Gastrocnemius medialis (tissue), 4 donors: ENCODE measurements at regions not wholly inside any gene's neighbourhood (a gene's known extent, or its start where the extent isn't known, plus 50 kb on each side); places are given as distances from the start of the nearest gene placed in this dataset.

Experiments used
- ATAC-seq, 2 donors: fragments of 150-250 bp; one replicate each; pipeline ENCODE4 v1.9.1; 2016
- DNase-seq, 2 donors: peaks; one replicate each; pipeline ENCODE4 v3.0.0-alpha.2; 2019
- H3K27ac ChIP-seq, 4 donors: fragments of 200-600 bp; sonication (generic); 1 replicate in 1 of 4; 2 replicates in 3 of 4; pipeline ENCODE4 v1.5.1; 2016 to 2018; ENCODE audit warnings: mild to moderate bottlenecking in 2 of 4, moderate library complexity in 1 of 4
- H3K27me3 ChIP-seq, 3 donors: fragments of 200-600 bp; sonication (generic) in 2 of 3; 1 replicate in 1 of 3; 2 replicates in 2 of 3; pipeline versions ENCODE4 v1.5.1 to v1.6.0; 2016 to 2019; ENCODE audit warnings: mild to moderate bottlenecking in 1 of 3, moderate library complexity in 1 of 3
- H3K36me3 ChIP-seq, 2 donors: fragments of 200-600 bp; sonication (generic) in 1 of 2; one replicate each; pipeline ENCODE4 v1.5.1; 2017 to 2018
- H3K4me1 ChIP-seq, 2 donors: fragments of 200-600 bp; sonication (generic) in 1 of 2; one replicate each; pipeline ENCODE4 v1.5.1; 2016 to 2017; ENCODE audit warnings: mild to moderate bottlenecking in 2 of 2
- H3K4me3 ChIP-seq, 4 donors: fragments of 200-600 bp; sonication (generic) in 3 of 4; 1 replicate in 1 of 4; 2 replicates in 3 of 4; pipeline ENCODE4 v1.5.1; 2016 to 2019; ENCODE audit warnings: mild to moderate bottlenecking in 2 of 4
- H3K9me3 ChIP-seq, 3 donors: fragments of 200-600 bp; sonication (generic) in 2 of 3; 1 replicate in 1 of 3; 2 replicates in 2 of 3; pipeline ENCODE4 v1.5.1; 2016 to 2019
- POLR2A ChIP-seq, 2 donors: fragments of 450-650 bp; IDR thresholded peaks; one replicate each; pipeline ENCODE4 v1.6.1; 2017; ENCODE audit warnings: antibody characterized with exemption in 2 of 2, mild to moderate bottlenecking in 2 of 2, moderate library complexity in 2 of 2
- in situ Hi-C, 4 donors: fragments of 200-750 bp; cut with MboI; loops; one replicate each; pipeline versions ENCODE4 v1.15.0 to v1.8.0; 2017; ENCODE audit warnings: low sequenced_read_pairs in 4 of 4
- intact Hi-C: fragments of 100-400 bp; cut with DNase I; formaldehyde crosslinking; loops from one replicate; pipeline ENCODE4 v1.15.1; 2023; ENCODE audit warnings: low total_unique reads
- TF ChIP-seq, protein P1 (sequence below), 5 experiments: fragments of 450-650 bp in 3 of 5; fragments of 200-600 bp in 2 of 5; sonication (generic) in 2 of 5; IDR thresholded peaks in 4 of 5; conservative IDR thresholded peaks in 1 of 5; 1 replicate in 4 of 5; 2 replicates in 1 of 5; pipeline ENCODE4 v1.5.1; 2016 to 2019; ENCODE audit warnings: antibody characterized with exemption in 5 of 5, mild to moderate bottlenecking in 3 of 5, moderate library complexity in 3 of 5

DNA sequence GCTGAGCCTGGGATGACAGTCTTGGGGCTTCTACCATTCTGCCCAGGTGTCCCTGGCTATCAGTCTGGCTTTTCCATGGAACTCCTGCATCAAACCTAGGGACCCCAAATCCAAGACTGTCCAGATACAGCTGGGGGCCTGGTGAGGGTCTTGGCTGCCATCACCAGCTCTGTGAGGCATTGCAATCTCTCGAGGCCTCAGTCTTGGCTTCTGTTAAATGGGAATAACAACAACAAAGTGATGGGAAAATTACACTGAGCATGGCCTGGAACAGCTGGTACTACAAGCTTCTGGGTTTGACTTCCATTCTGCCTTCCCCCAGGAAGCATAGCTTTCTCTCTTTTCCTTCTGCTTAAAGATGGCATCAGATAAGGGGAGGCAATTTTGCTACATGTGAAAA lies 50.0 kb upstream of the LCTL start:
- H3K4me1 ChIP-seq = peaks cover 0 to 4% of the 10 kb centered on the region in 2 donors
- in situ Hi-C loops = loop anchor here in 2 of 4 donors (10.0 to 25.0 kb wide), 2 partner anchors 159 to 171 kb away; no protein-coding TSS in a partner anchor
- H3K36me3 ChIP-seq = no peaks in the 10 kb centered on the region
- no peak overlapping the region for H3K4me3 ChIP-seq
- H3K27me3 ChIP-seq = peaks cover 0 to 12% (median 8%) of the 10 kb centered on the region in 3 donors
- DNase-seq (no peak), ATAC-seq (no peak)
- intact Hi-C loops = no loop called here
- H3K27ac ChIP-seq = no peak overlapping the region
- no peaks in the 10 kb centered on the region for H3K9me3 ChIP-seq
- TF ChIP-seq, protein P1, sequence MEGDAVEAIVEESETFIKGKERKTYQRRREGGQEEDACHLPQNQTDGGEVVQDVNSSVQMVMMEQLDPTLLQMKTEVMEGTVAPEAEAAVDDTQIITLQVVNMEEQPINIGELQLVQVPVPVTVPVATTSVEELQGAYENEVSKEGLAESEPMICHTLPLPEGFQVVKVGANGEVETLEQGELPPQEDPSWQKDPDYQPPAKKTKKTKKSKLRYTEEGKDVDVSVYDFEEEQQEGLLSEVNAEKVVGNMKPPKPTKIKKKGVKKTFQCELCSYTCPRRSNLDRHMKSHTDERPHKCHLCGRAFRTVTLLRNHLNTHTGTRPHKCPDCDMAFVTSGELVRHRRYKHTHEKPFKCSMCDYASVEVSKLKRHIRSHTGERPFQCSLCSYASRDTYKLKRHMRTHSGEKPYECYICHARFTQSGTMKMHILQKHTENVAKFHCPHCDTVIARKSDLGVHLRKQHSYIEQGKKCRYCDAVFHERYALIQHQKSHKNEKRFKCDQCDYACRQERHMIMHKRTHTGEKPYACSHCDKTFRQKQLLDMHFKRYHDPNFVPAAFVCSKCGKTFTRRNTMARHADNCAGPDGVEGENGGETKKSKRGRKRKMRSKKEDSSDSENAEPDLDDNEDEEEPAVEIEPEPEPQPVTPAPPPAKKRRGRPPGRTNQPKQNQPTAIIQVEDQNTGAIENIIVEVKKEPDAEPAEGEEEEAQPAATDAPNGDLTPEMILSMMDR (IDR thresholded peaks at IDR 0.05 in 4 of 5, conservative IDR thresholded peaks at IDR 0.05 in 1 of 5) = no peak
- TF ChIP-seq POLR2A (IDR thresholded peaks at IDR 0.05) = no peak

- in situ Hi-C loops = loop anchor here in 2 of 4 donors (10.0 to 25.0 kb wide), 2 partner anchors 157 to 170 kb away; no protein-coding TSS in a partner anchor
- no peak overlapping the region for H3K4me3 ChIP-seq
- H3K27ac ChIP-seq = peak overlapping the region; percentile 40 to 69 (median 59)
- H3K27me3 ChIP-seq = peaks cover 11 to 25% (median 20%) of the 10 kb centered on the region in 3 donors
- peak; percentile 14 to 21 for DNase-seq
- H3K4me1 ChIP-seq = peaks cover 4 to 8% of the 10 kb centered on the region in 2 donors
- intact Hi-C loops = no loop called here
- H3K36me3 ChIP-seq = no peaks in the 10 kb centered on the region
- peak; percentile 34 to 46 for ATAC-seq
- H3K9me3 ChIP-seq = no peaks in the 10 kb centered on the region
- TF ChIP-seq, protein P1 (IDR thresholded peaks at IDR 0.05 in 4 of 5, conservative IDR thresholded peaks at IDR 0.05 in 1 of 5) = no peak
- peak in 1 of 2 donors; percentile 25 for TF ChIP-seq POLR2A (IDR thresholded peaks at IDR 0.05)
Measured at GRCh38 chr15:66617137-66618090, 51.6 kb upstream of the LCTL start.

DNA sequence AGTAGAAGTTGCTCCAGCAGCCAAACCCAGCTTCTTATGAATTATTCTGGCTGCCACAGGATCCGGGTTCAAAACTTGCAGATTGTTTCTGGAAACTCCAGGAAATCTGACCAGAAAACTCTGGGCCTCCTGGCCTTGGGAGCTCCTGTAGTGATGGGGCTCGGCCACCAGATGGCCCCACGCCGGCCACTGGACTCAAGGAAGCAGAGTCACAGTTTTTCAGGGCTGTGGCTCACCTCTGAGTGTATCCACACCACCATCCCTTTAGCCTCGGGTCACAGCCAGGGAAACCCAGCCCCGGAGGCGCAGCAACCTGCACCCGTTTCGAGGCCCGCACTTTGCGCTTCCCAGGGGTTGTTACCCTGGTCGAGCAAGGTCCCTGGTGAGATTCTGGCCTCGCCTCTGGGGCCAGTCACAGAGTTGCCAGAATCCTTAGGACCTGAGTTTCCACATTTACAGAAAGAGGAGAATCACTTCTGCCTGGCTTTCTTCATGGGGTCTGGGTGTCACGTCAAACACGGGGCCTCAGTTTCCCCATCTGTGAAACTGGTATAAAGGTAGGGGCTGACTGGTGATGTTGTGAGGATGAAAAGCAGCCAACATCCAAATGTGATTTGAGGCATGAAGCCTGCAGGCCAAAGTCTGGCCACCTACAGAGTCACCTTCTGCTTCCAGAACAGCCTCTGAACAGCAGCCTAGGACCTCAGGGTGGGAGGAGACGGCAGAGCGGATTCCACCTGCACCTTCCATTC lies 53.5 kb upstream of the LCTL start:
- Histone ChIP-seq H3K36me3 (no peaks in the 10 kb centered on the region), H3K27me3 (peaks cover 20 to 32% (median 20%) of the 10 kb centered on the region in 3 donors), H3K4me3 (no peak overlapping the region), H3K27ac (peak overlapping the region in 1 of 4 donors; percentile 40), H3K4me1 (peaks cover 4 to 8% of the 10 kb centered on the region in 2 donors), H3K9me3 (no peaks in the 10 kb centered on the region)
- TF ChIP-seq, protein P1 (IDR thresholded peaks at IDR 0.05 in 4 of 5, conservative IDR thresholded peaks at IDR 0.05 in 1 of 5) = peak; percentile 69 to 92 (median 89)
- no peak for TF ChIP-seq POLR2A (IDR thresholded peaks at IDR 0.05)
- in situ Hi-C loops (loop anchor here in 2 of 4 donors (10.0 to 25.0 kb wide), 2 partner anchors 155 to 168 kb away; no protein-coding TSS in a partner anchor), intact Hi-C loops (loop anchor here (1.0 kb wide), 2 partner anchors 82 to 155 kb away; no protein-coding TSS in a partner anchor)
- DNase-seq (peak; percentile 26 to 61), ATAC-seq (peak; percentile 56 to 88)

- no peak for DNase-seq
- ATAC-seq = no peak
- Histone ChIP-seq H3K9me3 (no peaks in the 10 kb centered on the region), H3K4me1 (peaks cover 4 to 8% of the 10 kb centered on the region in 2 donors), H3K36me3 (no peaks in the 10 kb centered on the region), H3K27me3 (peaks cover 20 to 32% (median 20%) of the 10 kb centered on the region in 3 donors), H3K27ac (no peak overlapping the region), H3K4me3 (no peak overlapping the region)
- TF ChIP-seq, protein P1 (IDR thresholded peaks at IDR 0.05 in 4 of 5, conservative IDR thresholded peaks at IDR 0.05 in 1 of 5) = no peak
- TF ChIP-seq POLR2A (IDR thresholded peaks at IDR 0.05) = no peak
- in situ Hi-C loops = loop anchor here in 3 of 4 donors (5.0 to 25.0 kb wide), 3 partner anchors 152 to 234 kb away; no protein-coding TSS in a partner anchor
- intact Hi-C loops = loop anchor here (5.0 kb wide), 1 partner anchor 232 kb away; no protein-coding TSS in a partner anchor
Measured at GRCh38 chr15:66620341-66620740, 54.5 kb upstream of the LCTL start.
